Peyer's patch (tissue), 4 donors: ENCODE measurements at regions not wholly inside any gene's neighbourhood (a gene's known extent, or its start where the extent isn't known, plus 50 kb on each side); places are given as distances from the start of the nearest gene placed in this dataset.

Experiments
- DNase-seq, 3 donors: peaks; one replicate each; pipeline ENCODE4 v3.0.0-alpha.2; 2017 to 2019
- H3K27ac ChIP-seq, 4 donors: fragments of 200-600 bp; sonication (generic); one replicate each; pipeline ENCODE4 v1.5.1; 2016 to 2019
- H3K27me3 ChIP-seq, 2 donors: fragments of 200-600 bp; sonication (generic); one replicate each; pipeline ENCODE4 v1.5.1; 2019
- H3K36me3 ChIP-seq, 3 donors: fragments of 200-600 bp; sonication (generic); one replicate each; pipeline ENCODE4 v1.5.1; 2016 to 2019
- H3K4me1 ChIP-seq, 4 donors: fragments of 200-600 bp; sonication (generic); one replicate each; pipeline ENCODE4 v1.5.1; 2016 to 2019
- H3K4me3 ChIP-seq, 4 donors: fragments of 200-600 bp; sonication (generic); 1 replicate in 3 of 4; 2 replicates in 1 of 4; pipeline ENCODE4 v1.5.1; 2016 to 2019; ENCODE audit warnings: mild to moderate bottlenecking in 1 of 4
- H3K9me3 ChIP-seq, 4 donors: fragments of 200-600 bp; sonication (generic); one replicate each; pipeline ENCODE4 v1.5.1; 2016 to 2019; ENCODE audit warnings: mild to moderate bottlenecking in 1 of 4
- CTCF ChIP-seq, 6 experiments: fragments of 450-650 bp in 4 of 6; fragments of 200-600 bp in 2 of 6; sonication (generic) in 1 of 6; IDR thresholded peaks; one replicate each; pipeline ENCODE4 v1.5.1; 2017 to 2019; ENCODE audit warnings: antibody characterized with exemption in 6 of 6, mild to moderate bottlenecking in 3 of 6, moderate library complexity in 1 of 6
- POLR2A ChIP-seq, 2 donors: fragments of 450-650 bp; IDR thresholded peaks; one replicate each; pipeline ENCODE4 v1.5.1; 2017; ENCODE audit warnings: antibody characterized with exemption in 2 of 2, mild to moderate bottlenecking in 2 of 2, moderate library complexity in 2 of 2

GRCh38 chr13:66222127-66222526 is 1008.0 kb downstream of the PCDH9 start:
- H3K36me3 ChIP-seq: no peaks in the 10 kb centered on the region
- H3K9me3 ChIP-seq: no peaks in the 10 kb centered on the region
- H3K4me3 ChIP-seq: no peak overlapping the region
- H3K4me1 ChIP-seq: no peaks in the 10 kb centered on the region
- no peaks in the 10 kb centered on the region for H3K27me3 ChIP-seq
- no peak for TF ChIP-seq CTCF (IDR thresholded peaks at IDR 0.05)
- TF ChIP-seq POLR2A (IDR thresholded peaks at IDR 0.05): no peak
- no peak overlapping the region for H3K27ac ChIP-seq
- DNase-seq: no peak

- Histone ChIP-seq H3K27ac (no peak overlapping the region), H3K27me3 (no peaks in the 10 kb centered on the region), H3K36me3 (no peaks in the 10 kb centered on the region), H3K9me3 (no peaks in the 10 kb centered on the region), H3K4me3 (no peak overlapping the region), H3K4me1 (no peaks in the 10 kb centered on the region)
- TF ChIP-seq CTCF (IDR thresholded peaks at IDR 0.05) (no peak), POLR2A (IDR thresholded peaks at IDR 0.05) (no peak)
- no peak for DNase-seq
Observed at GRCh38 chr13:66219506-66219905, 1010.6 kb downstream of the PCDH9 start.

GRCh38 chr13:66218583-66218982 is 1011.6 kb downstream of the PCDH9 start:
- TF ChIP-seq CTCF (IDR thresholded peaks at IDR 0.05) (no peak), POLR2A (IDR thresholded peaks at IDR 0.05) (no peak)
- no peaks in the 10 kb centered on the region for H3K27me3 ChIP-seq
- H3K4me1 ChIP-seq: no peaks in the 10 kb centered on the region
- no peaks in the 10 kb centered on the region for H3K9me3 ChIP-seq
- DNase-seq: no peak
- H3K36me3 ChIP-seq: no peaks in the 10 kb centered on the region
- no peak overlapping the region for H3K27ac ChIP-seq
- no peak overlapping the region for H3K4me3 ChIP-seq

- TF ChIP-seq CTCF (IDR thresholded peaks at IDR 0.05) (no peak), POLR2A (IDR thresholded peaks at IDR 0.05) (no peak)
Observed at GRCh38 chr13:66216728-66217127, 1013.4 kb downstream of the PCDH9 start.

GRCh38 chr13:66214467-66214866 is 1015.7 kb downstream of the PCDH9 start:
- TF ChIP-seq CTCF (IDR thresholded peaks at IDR 0.05) (no peak), POLR2A (IDR thresholded peaks at IDR 0.05) (no peak)
- H3K27ac ChIP-seq: no peak overlapping the region
- no peak overlapping the region for H3K4me3 ChIP-seq
- no peaks in the 10 kb centered on the region for H3K9me3 ChIP-seq
- no peak for DNase-seq
- no peaks in the 10 kb centered on the region for H3K4me1 ChIP-seq
- H3K36me3 ChIP-seq: no peaks in the 10 kb centered on the region
- no peaks in the 10 kb centered on the region for H3K27me3 ChIP-seq

More at GRCh38 chr13:66216728-66217127, 1013.4 kb downstream of the PCDH9 start:
- Histone ChIP-seq H3K27ac (no peak overlapping the region), H3K36me3 (no peaks in the 10 kb centered on the region), H3K27me3 (no peaks in the 10 kb centered on the region), H3K4me1 (no peaks in the 10 kb centered on the region), H3K9me3 (no peaks in the 10 kb centered on the region), H3K4me3 (no peak overlapping the region)
- DNase-seq: no peak

GRCh38 chr13:66212511-66212910 is 1017.6 kb downstream of the PCDH9 start:
- no peak overlapping the region for H3K4me3 ChIP-seq
- DNase-seq: no peak
- no peaks in the 10 kb centered on the region for H3K27me3 ChIP-seq
- no peak for TF ChIP-seq CTCF (IDR thresholded peaks at IDR 0.05)
- no peak for TF ChIP-seq POLR2A (IDR thresholded peaks at IDR 0.05)
- H3K9me3 ChIP-seq: no peaks in the 10 kb centered on the region
- H3K27ac ChIP-seq: no peak overlapping the region
- no peaks in the 10 kb centered on the region for H3K4me1 ChIP-seq
- H3K36me3 ChIP-seq: no peaks in the 10 kb centered on the region
